Keratinocyte (primary cell): ENCODE measurements at regions not wholly inside any gene's neighbourhood (a gene's known extent, or its start where the extent isn't known, plus 50 kb on each side); places are given as distances from the start of the nearest gene placed in this dataset.

Experiments
- CTCF ChIP-seq, 3 experiments: IDR thresholded peaks in 1 of 3; conservative IDR thresholded peaks in 1 of 3; optimal IDR thresholded peaks in 1 of 3; 2 replicates in 2 of 3; 3 replicates in 1 of 3; pipeline versions ENCODE3 to v1.5.1; 2011; ENCODE audit warnings: low read length in 3 of 3, mild to moderate bottlenecking in 3 of 3, moderate library complexity in 2 of 3, control low read depth in 1 of 3, inconsistent platforms in 1 of 3; ENCODE audit not compliant: insufficient read depth in 2 of 3; ENCODE audit errors: extremely low read depth in 1 of 3
- EZH2 ChIP-seq: IDR thresholded peaks from one replicate; pipeline ENCODE4 v1.6.1; 2012; ENCODE audit warnings: inconsistent platforms, mild to moderate bottlenecking, low read length, moderate library complexity

GRCh38 chr6:139452148-139452876 lies 77.9 kb upstream of the CITED2 start:
- TF ChIP-seq CTCF (optimal IDR thresholded peaks at IDR 0.05 in 1 of 3, IDR thresholded peaks at IDR 0.05 in 1 of 3, conservative IDR thresholded peaks at IDR 0.05 in 1 of 3; ENCODE audit: extremely low read depth in 1 of 3, insufficient read depth in 2 of 3, low read length in 3 of 3) = no peak
- TF ChIP-seq EZH2 = no peak
